Activated CD4-positive, alpha-beta T cell treated with anti-CD3 and anti-CD28 coated beads for 48 hours (primary cell): ENCODE measurements at regions not wholly inside any gene's neighbourhood (a gene's known extent, or its start where the extent isn't known, plus 50 kb on each side); places are given as distances from the start of the nearest gene placed in this dataset.

Source experiments
- DNase-seq: peaks from one replicate; pipeline ENCODE4 v3.0.0-alpha.2; 2020

DNA sequence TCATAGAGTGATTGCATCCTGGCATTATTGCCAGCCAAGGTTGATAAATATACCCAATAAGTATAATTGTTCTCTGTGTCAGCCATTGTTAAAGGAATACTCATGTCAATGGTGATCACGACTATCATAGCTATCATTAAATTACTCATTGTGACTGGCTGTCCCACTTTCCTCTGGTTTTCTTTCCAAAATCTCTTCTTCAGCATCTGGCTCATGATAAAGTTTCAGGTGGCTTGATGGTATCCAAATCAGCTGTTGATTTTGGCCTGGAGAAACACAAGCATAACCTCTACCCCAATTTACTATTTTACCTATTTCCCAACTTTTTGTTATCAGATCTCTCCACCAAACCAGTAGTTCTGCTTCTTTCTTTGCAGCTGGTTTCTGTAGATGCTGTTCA, 67.1 kb upstream of the SPIN2A start:
- no peak for DNase-seq

- DNase-seq = no peak
These were observed 74.6 kb upstream of the FAAH2 start for GRCh38 chrX:57211906-57212305.

- peak; percentile 15 for DNase-seq
These were observed 58.8 kb upstream of the FAAH2 start for GRCh38 chrX:57227691-57228090.

DNA sequence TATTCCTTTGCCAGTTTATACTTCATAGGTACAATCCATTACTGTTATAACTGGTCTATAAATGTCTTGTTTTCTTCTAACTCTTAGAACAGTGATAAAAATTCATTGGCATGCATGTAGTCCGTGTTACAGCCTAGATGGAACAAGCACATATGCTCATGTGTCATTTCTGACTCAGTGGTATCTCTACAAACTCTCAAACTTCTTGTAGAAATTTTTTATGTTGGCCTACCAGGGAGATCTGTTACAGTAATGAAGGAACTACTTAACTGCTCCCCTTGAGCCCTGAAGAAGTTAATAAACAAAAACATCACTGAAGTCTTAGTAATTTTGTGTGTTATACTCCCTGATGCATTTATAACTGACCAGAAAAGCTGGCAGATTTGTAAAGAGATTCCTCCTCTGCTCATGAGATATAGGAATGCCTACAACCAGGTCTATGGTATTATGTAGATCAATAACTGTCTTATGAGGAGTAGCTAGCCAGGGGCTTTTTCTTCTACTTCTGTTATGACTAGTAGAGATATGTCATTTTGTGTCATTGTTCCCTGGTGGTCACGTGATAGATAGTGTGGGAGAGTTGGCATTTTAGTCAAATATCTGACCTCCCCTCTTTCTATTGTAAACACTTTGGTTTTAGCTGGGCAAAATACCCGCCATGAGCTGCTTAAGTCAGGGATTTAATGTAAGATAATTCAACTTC, 53.7 kb upstream of the FAAH2 start:
- no peak for DNase-seq
